Immature natural killer cell (primary cell): ENCODE measurements at regions not wholly inside any gene's neighbourhood (a gene's known extent, or its start where the extent isn't known, plus 50 kb on each side); places are given as distances from the start of the nearest gene placed in this dataset.
"Not testable (repeated sequence)": the region's sequence is repeated elsewhere in the genome, so short reads cannot be mapped to it uniquely, and the experiment has no call there.

ENCODE experiments used
- DNase-seq, 3 donors: peaks; one replicate each; pipeline ENCODE4 v3.0.0; 2022; ENCODE audit warnings: mixed read lengths in 1 of 3
- H3K27ac Mint-ChIP-seq, 6 donors: one replicate each; pipeline ENCODE4 v1.8.0; 2020; ENCODE audit warnings: mixed read lengths in 6 of 6, mild to moderate bottlenecking in 5 of 6, inconsistent platforms in 4 of 6, moderate library complexity in 3 of 6
- H3K27me3 Mint-ChIP-seq, 3 donors: one replicate each; pipeline ENCODE4 v1.8.0; 2020 to 2021; ENCODE audit warnings: low read depth in 3 of 3, mild to moderate bottlenecking in 3 of 3, mixed read lengths in 3 of 3, moderate library complexity in 3 of 3, inconsistent platforms in 1 of 3
- H3K36me3 Mint-ChIP-seq, 3 donors: one replicate each; pipeline ENCODE4 v1.8.0; 2020; ENCODE audit warnings: mixed read lengths in 3 of 3, inconsistent platforms in 2 of 3, mild to moderate bottlenecking in 2 of 3
- H3K4me1 Mint-ChIP-seq, 2 donors: one replicate each; pipeline ENCODE4 v1.8.0; 2020; ENCODE audit warnings: inconsistent platforms in 2 of 2, mild to moderate bottlenecking in 2 of 2, mixed read lengths in 2 of 2, moderate library complexity in 1 of 2
- H3K4me3 Mint-ChIP-seq, 5 donors: one replicate each; pipeline ENCODE4 v1.8.0; 2020; ENCODE audit warnings: mild to moderate bottlenecking in 5 of 5, mixed read lengths in 5 of 5, inconsistent platforms in 3 of 5, moderate library complexity in 3 of 5
- H3K9me3 Mint-ChIP-seq, 6 donors: one replicate each; pipeline ENCODE4 v1.8.0; 2020; ENCODE audit warnings: mild to moderate bottlenecking in 6 of 6, mixed read lengths in 6 of 6, inconsistent platforms in 4 of 6, moderate library complexity in 3 of 6

GRCh38 chr20:30610751-30611150 is 646.7 kb upstream of the DEFB115 start:
- Mint-ChIP-seq H3K9me3 (peaks cover 5 to 60% (median 26%) of the 10 kb centered on the region in 6 donors), H3K4me3 (no peak overlapping the region), H3K36me3 (no peaks in the 10 kb centered on the region), H3K4me1 (no peaks in the 10 kb centered on the region), H3K27me3 (peaks cover 0 to 2% (median 0%) of the 10 kb centered on the region in 3 donors), H3K27ac (no peak overlapping the region)
- DNase-seq: no peak

GRCh38 chr20:30611239-30611984 is 646.1 kb upstream of the DEFB115 start:
- no peak overlapping the region for H3K4me3 Mint-ChIP-seq
- H3K27me3 Mint-ChIP-seq: no peaks in the 10 kb centered on the region
- no peak for DNase-seq
- H3K27ac Mint-ChIP-seq: no peak overlapping the region
- peaks cover 0 to 60% (median 22%) of the 10 kb centered on the region in 6 donors for H3K9me3 Mint-ChIP-seq
- H3K36me3 Mint-ChIP-seq: no peaks in the 10 kb centered on the region
- H3K4me1 Mint-ChIP-seq: no peaks in the 10 kb centered on the region

- no peak for DNase-seq
- no peaks in the 10 kb centered on the region for H3K36me3 Mint-ChIP-seq
- no peak overlapping the region for H3K4me3 Mint-ChIP-seq
- peaks cover 0 to 56% (median 18%) of the 10 kb centered on the region in 6 donors for H3K9me3 Mint-ChIP-seq
- H3K27ac Mint-ChIP-seq: no peak overlapping the region
- H3K27me3 Mint-ChIP-seq: peaks cover 0 to 2% (median 0%) of the 10 kb centered on the region in 3 donors
- no peaks in the 10 kb centered on the region for H3K4me1 Mint-ChIP-seq
Measured at GRCh38 chr20:30612344-30612743, 645.1 kb upstream of the DEFB115 start.

GRCh38 chr20:30621346-30621745 is 636.1 kb upstream of the DEFB115 start:
- H3K9me3 Mint-ChIP-seq: peaks cover 3 to 43% (median 23%) of the 10 kb centered on the region in 6 donors
- not testable (repeated sequence) for H3K27me3 Mint-ChIP-seq, H3K36me3 Mint-ChIP-seq, H3K4me3 Mint-ChIP-seq, H3K4me1 Mint-ChIP-seq, DNase-seq, H3K27ac Mint-ChIP-seq

GRCh38 chr20:30624310-30624709 is 633.2 kb upstream of the DEFB115 start:
- peaks cover 6 to 37% (median 19%) of the 10 kb centered on the region in 6 donors for H3K9me3 Mint-ChIP-seq
- not testable (repeated sequence) for DNase-seq, H3K4me3 Mint-ChIP-seq, H3K36me3 Mint-ChIP-seq, H3K4me1 Mint-ChIP-seq, H3K27me3 Mint-ChIP-seq, H3K27ac Mint-ChIP-seq

- not testable (repeated sequence) for H3K4me3 Mint-ChIP-seq, H3K27ac Mint-ChIP-seq, H3K36me3 Mint-ChIP-seq, H3K4me1 Mint-ChIP-seq, DNase-seq, H3K27me3 Mint-ChIP-seq
- peaks cover 11 to 55% (median 23%) of the 10 kb centered on the region in 6 donors for H3K9me3 Mint-ChIP-seq
Measured at GRCh38 chr20:30629376-30629775, 628.1 kb upstream of the DEFB115 start.

GRCh38 chr20:30630761-30631160 is 626.7 kb upstream of the DEFB115 start:
- H3K36me3 Mint-ChIP-seq: no peaks in the 10 kb centered on the region
- no peak overlapping the region for H3K4me3 Mint-ChIP-seq
- no peaks in the 10 kb centered on the region for H3K4me1 Mint-ChIP-seq
- no peak overlapping the region for H3K27ac Mint-ChIP-seq
- H3K27me3 Mint-ChIP-seq: no peaks in the 10 kb centered on the region
- H3K9me3 Mint-ChIP-seq: peaks cover 9 to 57% (median 26%) of the 10 kb centered on the region in 6 donors
- no peak for DNase-seq

- peak overlapping the region in 1 of 5 donors; percentile 38 for H3K4me3 Mint-ChIP-seq
- not testable (repeated sequence) for H3K27me3 Mint-ChIP-seq, H3K4me1 Mint-ChIP-seq, DNase-seq, H3K27ac Mint-ChIP-seq, H3K36me3 Mint-ChIP-seq
- peaks cover 9 to 57% (median 27%) of the 10 kb centered on the region in 6 donors for H3K9me3 Mint-ChIP-seq
Measured at GRCh38 chr20:30631261-30631789, 626.1 kb upstream of the DEFB115 start.

- not testable (repeated sequence) for DNase-seq, H3K27ac Mint-ChIP-seq, H3K4me1 Mint-ChIP-seq, H3K4me3 Mint-ChIP-seq, H3K36me3 Mint-ChIP-seq, H3K27me3 Mint-ChIP-seq
- peaks cover 9 to 47% (median 26%) of the 10 kb centered on the region in 6 donors for H3K9me3 Mint-ChIP-seq
Measured at GRCh38 chr20:30632773-30633172, 624.7 kb upstream of the DEFB115 start.

GRCh38 chr20:30641522-30641921 is 615.9 kb upstream of the DEFB115 start:
- not testable (repeated sequence) for H3K27me3 Mint-ChIP-seq, H3K4me3 Mint-ChIP-seq, H3K36me3 Mint-ChIP-seq, H3K27ac Mint-ChIP-seq, DNase-seq, H3K4me1 Mint-ChIP-seq
- peaks cover 6 to 39% (median 18%) of the 10 kb centered on the region in 6 donors for H3K9me3 Mint-ChIP-seq

- not testable (repeated sequence) for H3K4me1 Mint-ChIP-seq, DNase-seq, H3K27me3 Mint-ChIP-seq, H3K4me3 Mint-ChIP-seq, H3K27ac Mint-ChIP-seq, H3K36me3 Mint-ChIP-seq
- H3K9me3 Mint-ChIP-seq: peaks cover 5 to 35% (median 10%) of the 10 kb centered on the region in 6 donors
Measured at GRCh38 chr20:30660982-30661381, 596.5 kb upstream of the DEFB115 start.

- H3K27ac Mint-ChIP-seq, H3K36me3 Mint-ChIP-seq, DNase-seq, H3K4me1 Mint-ChIP-seq, H3K4me3 Mint-ChIP-seq, H3K27me3 Mint-ChIP-seq: not testable (repeated sequence)
- peaks cover 3 to 33% (median 14%) of the 10 kb centered on the region in 6 donors for H3K9me3 Mint-ChIP-seq
Measured at GRCh38 chr20:30668418-30668817, 589.0 kb upstream of the DEFB115 start.

GRCh38 chr20:30669330-30670029 is 588.0 kb upstream of the DEFB115 start:
- not testable (repeated sequence) for DNase-seq, H3K27me3 Mint-ChIP-seq, H3K36me3 Mint-ChIP-seq, H3K4me3 Mint-ChIP-seq, H3K4me1 Mint-ChIP-seq, H3K27ac Mint-ChIP-seq
- peaks cover 5 to 42% (median 16%) of the 10 kb centered on the region in 6 donors for H3K9me3 Mint-ChIP-seq

- H3K27ac Mint-ChIP-seq, H3K4me3 Mint-ChIP-seq, H3K36me3 Mint-ChIP-seq, DNase-seq, H3K27me3 Mint-ChIP-seq, H3K4me1 Mint-ChIP-seq: not testable (repeated sequence)
- H3K9me3 Mint-ChIP-seq: peaks cover 2 to 43% (median 14%) of the 10 kb centered on the region in 6 donors
Measured at GRCh38 chr20:30671120-30671519, 586.3 kb upstream of the DEFB115 start.
